HG03432 (cell line): ENCODE measurements at regions not wholly inside any gene's neighbourhood (a gene's known extent, or its start where the extent isn't known, plus 50 kb on each side); places are given as distances from the start of the nearest gene placed in this dataset.

Experiments used
- ATAC-seq: cut with Tn5 transposase; IDR thresholded peaks from one replicate; pipeline ENCODE4 v1.9.1; 2021; ENCODE audit warnings: mild to moderate bottlenecking, moderate library complexity; ENCODE audit not compliant: unreplicated experiment

GRCh38 chr3:194738254-194739093 lies 52.8 kb downstream of the FAM43A start:
- ATAC-seq = no peak

GRCh38 chr3:194739498-194740284 lies 54.0 kb downstream of the FAM43A start:
- no peak for ATAC-seq

GRCh38 chr3:194740859-194741491 lies 55.3 kb downstream of the FAM43A start:
- ATAC-seq = no peak

- ATAC-seq = no peak
Observed at GRCh38 chr3:194741916-194742315, 56.2 kb downstream of the FAM43A start.

GRCh38 chr3:194744826-194745225 lies 59.1 kb downstream of the FAM43A start:
- no peak for ATAC-seq

GRCh38 chr3:194745422-194746184 lies 59.9 kb downstream of the FAM43A start:
- no peak for ATAC-seq

- ATAC-seq = no peak
Observed at GRCh38 chr3:194748225-194748624, 62.5 kb downstream of the FAM43A start.

- ATAC-seq = no peak
Observed at GRCh38 chr3:194749631-194750490, 64.2 kb downstream of the FAM43A start.

GRCh38 chr3:194750491-194750828 lies 64.8 kb downstream of the FAM43A start:
- ATAC-seq = no peak

GRCh38 chr3:194755671-194756459 lies 70.2 kb downstream of the FAM43A start:
- no peak for ATAC-seq

GRCh38 chr3:194756460-194756779 lies 70.7 kb downstream of the FAM43A start:
- ATAC-seq = no peak

GRCh38 chr3:194756791-194757325 lies 71.2 kb downstream of the FAM43A start:
- ATAC-seq = no peak

- ATAC-seq = no peak
Observed at GRCh38 chr3:194757647-194758061, 72.0 kb downstream of the FAM43A start.

GRCh38 chr3:194758716-194759115 lies 73.0 kb downstream of the FAM43A start:
- ATAC-seq = no peak

- no peak for ATAC-seq
Observed at GRCh38 chr3:194760494-194761137, 74.9 kb downstream of the FAM43A start.

GRCh38 chr3:194761384-194761783 lies 75.7 kb downstream of the FAM43A start:
- no peak for ATAC-seq

- ATAC-seq = no peak
Observed at GRCh38 chr3:194766845-194767244, 81.2 kb downstream of the FAM43A start.

- ATAC-seq = no peak
Observed at GRCh38 chr3:194767446-194768207, 81.9 kb downstream of the FAM43A start.
